Activated B cell treated with CpG ODN at 0.5 μM for 24 hours (primary cell): ENCODE measurements at regions not wholly inside any gene's neighbourhood (a gene's known extent, or its start where the extent isn't known, plus 50 kb on each side); places are given as distances from the start of the nearest gene placed in this dataset.

Experiments
- ATAC-seq: fragments of 200-7000 bp; cut with Tn5 transposase; one replicate; pipeline ENCODE4 v1.10.0; 2021; ENCODE audit warnings: low read depth, mild to moderate bottlenecking, moderate library complexity
- CTCF ChIA-PET: fragments of 350-600 bp; sonication (Branson Sonifier 250); formaldehyde crosslinking; loops from one replicate; lab custom pipeline; 2021; ENCODE audit warnings: antibody characterized with exemption; lab: Charles Lee
- POLR2A ChIA-PET: fragments of 350-600 bp; sonication (Branson Sonifier 250); formaldehyde crosslinking; loops from one replicate; lab custom pipeline; 2021; ENCODE audit warnings: antibody characterized with exemption; lab: Charles Lee
- DNase-seq: peaks from one replicate; pipeline ENCODE4 v3.0.0; 2022
- H3K27ac Mint-ChIP-seq: one replicate; pipeline ENCODE4 v1.8.0; 2020; ENCODE audit warnings: mixed read lengths
- H3K27me3 Mint-ChIP-seq: one replicate; pipeline ENCODE4 v1.8.0; 2021; ENCODE audit warnings: mixed read lengths
- H3K36me3 Mint-ChIP-seq: one replicate; pipeline ENCODE4 v1.8.0; 2021; ENCODE audit warnings: low read depth, mixed read lengths
- H3K4me1 Mint-ChIP-seq: one replicate; pipeline ENCODE4 v1.8.0; 2021; ENCODE audit warnings: mixed read lengths
- H3K4me3 Mint-ChIP-seq: one replicate; pipeline ENCODE4 v1.8.0; 2020; ENCODE audit warnings: mild to moderate bottlenecking, mixed read lengths
- H3K9me3 Mint-ChIP-seq: one replicate; pipeline ENCODE4 v1.8.0; 2020; ENCODE audit warnings: mixed read lengths
- intact Hi-C: fragments of 100-400 bp; cut with micrococcal nuclease; formaldehyde crosslinking; loops from one replicate; pipeline ENCODE4 v1.15.1; 2024
- TF ChIP-seq, protein P1 (sequence below): fragments of 200-600 bp; IDR thresholded peaks from one replicate; pipeline ENCODE4 v1.8.0; 2022; ENCODE audit warnings: antibody characterized with exemption, mild to moderate bottlenecking

DNA sequence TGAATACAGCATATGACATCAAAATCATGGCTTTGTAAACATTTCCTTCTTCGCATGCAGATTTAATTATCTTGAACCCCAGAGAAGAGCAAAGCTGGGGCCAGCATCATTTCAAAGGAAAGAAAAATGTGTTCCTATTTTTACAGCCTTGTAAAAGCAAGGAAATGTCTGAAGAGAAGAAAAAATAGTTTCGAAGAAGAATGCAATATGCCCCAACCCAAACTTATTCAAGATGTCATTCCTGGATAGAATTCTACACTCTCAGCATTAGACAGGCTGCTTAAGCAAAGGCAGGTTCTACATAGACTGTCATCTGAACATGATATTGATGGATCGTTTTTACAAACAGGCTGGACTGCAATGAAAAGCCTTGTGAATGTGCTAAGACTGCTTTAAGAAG, 900.8 kb downstream of the TTLL7 start:
- Mint-ChIP-seq H3K27ac (no peak overlapping the region), H3K4me3 (no peak overlapping the region), H3K36me3 (no peaks in the 10 kb centered on the region), H3K9me3 (no peaks in the 10 kb centered on the region), H3K27me3 (no peaks in the 10 kb centered on the region), H3K4me1 (no peaks in the 10 kb centered on the region)
- ATAC-seq, result no peak
- DNase-seq, result no peak
- CTCF ChIA-PET, result no interaction called here
- TF ChIP-seq, protein P1, sequence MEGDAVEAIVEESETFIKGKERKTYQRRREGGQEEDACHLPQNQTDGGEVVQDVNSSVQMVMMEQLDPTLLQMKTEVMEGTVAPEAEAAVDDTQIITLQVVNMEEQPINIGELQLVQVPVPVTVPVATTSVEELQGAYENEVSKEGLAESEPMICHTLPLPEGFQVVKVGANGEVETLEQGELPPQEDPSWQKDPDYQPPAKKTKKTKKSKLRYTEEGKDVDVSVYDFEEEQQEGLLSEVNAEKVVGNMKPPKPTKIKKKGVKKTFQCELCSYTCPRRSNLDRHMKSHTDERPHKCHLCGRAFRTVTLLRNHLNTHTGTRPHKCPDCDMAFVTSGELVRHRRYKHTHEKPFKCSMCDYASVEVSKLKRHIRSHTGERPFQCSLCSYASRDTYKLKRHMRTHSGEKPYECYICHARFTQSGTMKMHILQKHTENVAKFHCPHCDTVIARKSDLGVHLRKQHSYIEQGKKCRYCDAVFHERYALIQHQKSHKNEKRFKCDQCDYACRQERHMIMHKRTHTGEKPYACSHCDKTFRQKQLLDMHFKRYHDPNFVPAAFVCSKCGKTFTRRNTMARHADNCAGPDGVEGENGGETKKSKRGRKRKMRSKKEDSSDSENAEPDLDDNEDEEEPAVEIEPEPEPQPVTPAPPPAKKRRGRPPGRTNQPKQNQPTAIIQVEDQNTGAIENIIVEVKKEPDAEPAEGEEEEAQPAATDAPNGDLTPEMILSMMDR, result no peak
- POLR2A ChIA-PET, result no interaction called here
- intact Hi-C loops, result no loop called here

- TF ChIP-seq, protein P1, result no peak
- H3K4me3 Mint-ChIP-seq, result no peak overlapping the region
- no peaks in the 10 kb centered on the region for H3K4me1 Mint-ChIP-seq
- ChIA-PET POLR2A (no interaction called here), CTCF (no interaction called here)
- H3K9me3 Mint-ChIP-seq, result no peaks in the 10 kb centered on the region
- no peak for ATAC-seq
- DNase-seq, result no peak
- no peaks in the 10 kb centered on the region for H3K36me3 Mint-ChIP-seq
- intact Hi-C loops, result no loop called here
- H3K27me3 Mint-ChIP-seq, result no peaks in the 10 kb centered on the region
- H3K27ac Mint-ChIP-seq, result no peak overlapping the region
Observed at GRCh38 chr1:83097715-83098114, 901.2 kb downstream of the TTLL7 start.

GRCh38 chr1:83095570-83095969, 903.4 kb downstream of the TTLL7 start:
- intact Hi-C loops, result no loop called here
- no peak overlapping the region for H3K4me3 Mint-ChIP-seq
- no peaks in the 10 kb centered on the region for H3K36me3 Mint-ChIP-seq
- ChIA-PET CTCF (no interaction called here), POLR2A (no interaction called here)
- no peaks in the 10 kb centered on the region for H3K9me3 Mint-ChIP-seq
- no peak overlapping the region for H3K27ac Mint-ChIP-seq
- no peaks in the 10 kb centered on the region for H3K4me1 Mint-ChIP-seq
- H3K27me3 Mint-ChIP-seq, result no peaks in the 10 kb centered on the region
- no peak for DNase-seq
- TF ChIP-seq, protein P1, result no peak
- ATAC-seq, result no peak

DNA sequence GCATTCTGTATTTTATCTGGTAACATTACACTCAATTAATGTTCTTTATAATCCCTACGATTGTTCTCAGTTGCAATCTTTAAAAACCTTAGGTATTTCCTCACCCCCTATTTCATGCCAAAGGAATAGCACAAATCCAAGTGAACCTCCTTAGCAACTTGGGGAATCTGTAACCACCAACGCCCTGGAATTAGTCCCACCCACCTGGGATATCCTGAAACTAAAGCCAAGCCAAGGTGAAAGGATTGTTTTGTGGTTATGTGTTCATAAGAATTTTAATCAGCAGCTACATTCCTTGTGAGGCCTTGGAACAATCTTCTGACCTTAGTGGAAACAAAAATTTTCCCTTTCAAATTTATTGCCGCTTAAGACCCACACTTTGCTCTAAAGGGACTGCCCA, 908.7 kb downstream of the TTLL7 start:
- intact Hi-C loops, result no loop called here
- ATAC-seq (no peak), DNase-seq (no peak)
- no peaks in the 10 kb centered on the region for H3K27me3 Mint-ChIP-seq
- no peaks in the 10 kb centered on the region for H3K36me3 Mint-ChIP-seq
- POLR2A ChIA-PET, result no interaction called here
- no peaks in the 10 kb centered on the region for H3K9me3 Mint-ChIP-seq
- H3K4me1 Mint-ChIP-seq, result no peaks in the 10 kb centered on the region
- no peak overlapping the region for H3K4me3 Mint-ChIP-seq
- TF ChIP-seq, protein P1, result no peak
- no peak overlapping the region for H3K27ac Mint-ChIP-seq
- CTCF ChIA-PET, result no interaction called here

GRCh38 chr1:83087851-83088250, 911.1 kb downstream of the TTLL7 start:
- CTCF ChIA-PET, result no interaction called here
- Mint-ChIP-seq H3K4me3 (no peak overlapping the region), H3K36me3 (no peaks in the 10 kb centered on the region), H3K4me1 (no peaks in the 10 kb centered on the region), H3K27me3 (no peaks in the 10 kb centered on the region), H3K27ac (no peak overlapping the region), H3K9me3 (no peaks in the 10 kb centered on the region)
- intact Hi-C loops, result no loop called here
- TF ChIP-seq, protein P1, result no peak
- POLR2A ChIA-PET, result no interaction called here
- ATAC-seq (no peak), DNase-seq (no peak)
